Neural cell (in vitro differentiated cells): ENCODE measurements at regions not wholly inside any gene's neighbourhood (a gene's known extent, or its start where the extent isn't known, plus 50 kb on each side); places are given as distances from the start of the nearest gene placed in this dataset.

ENCODE experiments used
- H2AFZ ChIP-seq: fragments of 200-600, 300-800 bp; sonication (generic), shearing (Covaris generic); 2 replicates; pipeline ENCODE4 v1.6.0; 2014; ENCODE audit warnings: low read depth, mild to moderate bottlenecking, antibody characterized with exemption, low read length, moderate library complexity
- H3F3A ChIP-seq: fragments of 200-600 bp; shearing (Covaris generic); 2 replicates; pipeline ENCODE4 v1.6.1; 2016; ENCODE audit warnings: mild to moderate bottlenecking, moderate library complexity, mixed read lengths, antibody characterized with exemption, low read length; ENCODE audit not compliant: insufficient read depth, poor library complexity, severe bottlenecking
- H3K27ac ChIP-seq: fragments of 200-600, 300-800 bp; sonication (generic), shearing (Covaris generic); 2 replicates; pipeline ENCODE4 v1.5.1; 2014; ENCODE audit warnings: mild to moderate bottlenecking, low read length, moderate library complexity
- H3K27me3 ChIP-seq: fragments of 300-800, 200-600 bp; sonication (generic), shearing (Covaris generic); 2 replicates; pipeline ENCODE4 v1.6.0; 2014; ENCODE audit warnings: mild to moderate bottlenecking, low read depth, low read length, moderate library complexity; ENCODE audit not compliant: insufficient read depth
- H3K36me3 ChIP-seq: fragments of 300-800, 200-600 bp; sonication (generic), shearing (Covaris generic); 2 replicates; pipeline ENCODE4 v1.5.1; 2014; ENCODE audit warnings: mild to moderate bottlenecking, antibody characterized with exemption, low read length, moderate library complexity; ENCODE audit not compliant: insufficient read depth
- H3K4me2 ChIP-seq: fragments of 300-800, 200-600 bp; sonication (generic), shearing (Covaris generic); 2 replicates; pipeline ENCODE4 v1.6.0; 2014; ENCODE audit warnings: mild to moderate bottlenecking, low read length
- H3K4me3 ChIP-seq: fragments of 300-800, 200-600 bp; sonication (generic), shearing (Covaris generic); 2 replicates; pipeline ENCODE4 v1.5.1; 2014; ENCODE audit warnings: mild to moderate bottlenecking, low read length, moderate library complexity
- H3K79me2 ChIP-seq: fragments of 200-600 bp; shearing (Covaris generic); replicated peaks from 2 replicates; pipeline ENCODE4 v1.6.0; 2014; ENCODE audit warnings: mild to moderate bottlenecking, low read length, moderate library complexity; ENCODE audit not compliant: insufficient read depth
- H3K9ac ChIP-seq: fragments of 300-800, 200-600 bp; sonication (generic), shearing (Covaris generic); 2 replicates; pipeline ENCODE4 v1.6.1; 2016; ENCODE audit warnings: mild to moderate bottlenecking, low read length, mixed read lengths
- H3K9me2 ChIP-seq: fragments of 200-600 bp; shearing (Covaris generic); 2 replicates; pipeline ENCODE4 v1.6.1; 2016; ENCODE audit warnings: mild to moderate bottlenecking, low read length, mixed read lengths; ENCODE audit not compliant: insufficient read depth
- H3K9me3 ChIP-seq: fragments of 200-600, 300-800 bp; sonication (generic), shearing (Covaris generic); 2 replicates; pipeline ENCODE4 v1.6.1; 2016; ENCODE audit warnings: mild to moderate bottlenecking, mixed run types, low read length, moderate library complexity, mixed read lengths
- H4K20me1 ChIP-seq: fragments of 200-600 bp; shearing (Covaris generic); 2 replicates; pipeline ENCODE4 v1.6.1; 2016; ENCODE audit warnings: mild to moderate bottlenecking, mixed run types; ENCODE audit not compliant: insufficient read depth
- EP300 ChIP-seq: fragments of 450-650 bp; conservative IDR thresholded peaks from 2 replicates; pipeline ENCODE4 v1.6.1; 2014; ENCODE audit warnings: antibody characterized with exemption, mild to moderate bottlenecking, moderate library complexity; ENCODE audit not compliant: poor library complexity, severe bottlenecking
- EZH2 ChIP-seq: fragments of 200-600, 300-800 bp; shearing (Covaris generic), sonication (generic); IDR thresholded peaks from 2 replicates; pipeline ENCODE4 v1.6.1; 2014; ENCODE audit warnings: antibody characterized with exemption, low read length, borderline replicate concordance, mild to moderate bottlenecking; ENCODE audit not compliant: insufficient read depth, poor library complexity, severe bottlenecking
- MXI1 ChIP-seq: fragments of 450-650 bp; conservative IDR thresholded peaks from 2 replicates; pipeline ENCODE4 v1.6.1; 2014; ENCODE audit warnings: antibody characterized with exemption, mild to moderate bottlenecking; ENCODE audit not compliant: poor library complexity, severe bottlenecking
- POLR2AphosphoS5 ChIP-seq: IDR thresholded peaks from 2 replicates; pipeline ENCODE4 v1.6.1; 2012
- RAD21 ChIP-seq: fragments of 450-650 bp; conservative IDR thresholded peaks from 2 replicates; pipeline ENCODE4 v1.6.1; 2014; ENCODE audit warnings: antibody characterized with exemption, mild to moderate bottlenecking, moderate library complexity
- SMC3 ChIP-seq: fragments of 450-650 bp; conservative IDR thresholded peaks from 2 replicates; pipeline ENCODE4 v1.6.1; 2014; ENCODE audit warnings: antibody characterized with exemption, mild to moderate bottlenecking, moderate library complexity; ENCODE audit not compliant: poor library complexity
- TAF1 ChIP-seq: IDR thresholded peaks from 2 replicates; pipeline ENCODE4 v1.6.1; 2012; ENCODE audit warnings: low read depth
- TF ChIP-seq, protein P1 (sequence below): fragments of 450-650 bp; IDR thresholded peaks from 2 replicates; pipeline ENCODE4 v1.5.1; 2014; ENCODE audit warnings: antibody characterized with exemption, mild to moderate bottlenecking, moderate library complexity; ENCODE audit not compliant: poor library complexity, severe bottlenecking
- TF ChIP-seq, protein P2 (sequence below): IDR thresholded peaks from 2 replicates; pipeline ENCODE4 v1.6.1; 2012; ENCODE audit warnings: borderline replicate concordance

DNA sequence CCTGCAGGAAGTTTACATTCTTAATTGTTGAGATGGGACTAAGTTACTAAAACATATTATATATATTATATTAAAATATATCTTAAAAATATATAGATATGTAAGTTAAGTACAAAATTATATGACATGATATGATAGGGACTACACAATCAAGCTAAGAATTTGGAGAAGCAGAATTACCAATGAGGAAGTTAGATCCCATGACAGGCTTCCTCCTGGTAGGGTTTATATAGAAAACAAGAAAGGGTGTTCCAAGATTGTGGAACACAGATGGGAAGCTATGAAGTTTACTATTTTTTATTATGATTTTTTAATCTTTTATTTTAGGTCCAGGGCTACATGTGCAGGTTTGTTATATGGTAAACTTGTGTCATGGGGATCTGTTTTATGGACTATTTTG, 260.8 kb upstream of the ZFHX3 start:
- Histone ChIP-seq H3K4me2 (no peak overlapping the region), H3K9me3 (no peaks in the 10 kb centered on the region), H3K27ac (no peak overlapping the region), H3K4me3 (no peak overlapping the region), H2AFZ (no peak overlapping the region), H4K20me1 (no peaks in the 10 kb centered on the region), H3K27me3 (no peaks in the 10 kb centered on the region), H3K9me2 (no peaks in the 10 kb centered on the region), H3K79me2 (no peaks in the 10 kb centered on the region), H3K9ac (no peak overlapping the region), H3F3A (peaks cover 2% of the 10 kb centered on the region), H3K36me3 (no peaks in the 10 kb centered on the region)
- TF ChIP-seq, protein P1, sequence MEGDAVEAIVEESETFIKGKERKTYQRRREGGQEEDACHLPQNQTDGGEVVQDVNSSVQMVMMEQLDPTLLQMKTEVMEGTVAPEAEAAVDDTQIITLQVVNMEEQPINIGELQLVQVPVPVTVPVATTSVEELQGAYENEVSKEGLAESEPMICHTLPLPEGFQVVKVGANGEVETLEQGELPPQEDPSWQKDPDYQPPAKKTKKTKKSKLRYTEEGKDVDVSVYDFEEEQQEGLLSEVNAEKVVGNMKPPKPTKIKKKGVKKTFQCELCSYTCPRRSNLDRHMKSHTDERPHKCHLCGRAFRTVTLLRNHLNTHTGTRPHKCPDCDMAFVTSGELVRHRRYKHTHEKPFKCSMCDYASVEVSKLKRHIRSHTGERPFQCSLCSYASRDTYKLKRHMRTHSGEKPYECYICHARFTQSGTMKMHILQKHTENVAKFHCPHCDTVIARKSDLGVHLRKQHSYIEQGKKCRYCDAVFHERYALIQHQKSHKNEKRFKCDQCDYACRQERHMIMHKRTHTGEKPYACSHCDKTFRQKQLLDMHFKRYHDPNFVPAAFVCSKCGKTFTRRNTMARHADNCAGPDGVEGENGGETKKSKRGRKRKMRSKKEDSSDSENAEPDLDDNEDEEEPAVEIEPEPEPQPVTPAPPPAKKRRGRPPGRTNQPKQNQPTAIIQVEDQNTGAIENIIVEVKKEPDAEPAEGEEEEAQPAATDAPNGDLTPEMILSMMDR, result no peak
- TF ChIP-seq TAF1 (no peak), POLR2AphosphoS5 (no peak), EZH2 (no peak), RAD21 (no peak), EP300 (no peak), MXI1 (no peak)

DNA sequence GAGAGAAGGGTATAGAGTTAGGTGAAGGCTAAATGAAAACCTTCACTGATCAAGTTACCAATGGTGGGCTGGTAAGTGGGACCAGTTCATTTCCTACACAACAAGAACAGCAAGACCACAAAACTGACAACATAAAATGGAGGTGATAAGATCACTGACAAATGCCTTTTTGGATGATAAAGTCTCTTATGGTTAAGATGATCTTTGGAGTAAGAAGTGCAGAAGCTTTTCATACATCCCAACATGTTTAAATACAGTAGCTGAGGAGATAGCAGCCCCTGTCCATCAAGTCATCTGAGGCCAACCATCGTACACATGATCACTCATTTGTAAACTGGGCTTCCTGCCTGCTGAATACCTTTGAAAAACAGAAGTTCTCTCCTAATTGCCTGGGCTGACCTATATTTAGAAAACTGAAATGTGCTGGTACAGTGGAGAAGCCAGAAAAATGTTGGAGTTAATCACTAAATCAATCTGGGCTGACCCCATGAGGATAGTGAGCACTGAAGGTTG, 259.0 kb upstream of the ZFHX3 start:
- H3K4me2 ChIP-seq, result no peak overlapping the region
- no peak overlapping the region for H3K27ac ChIP-seq
- no peaks in the 10 kb centered on the region for H3K79me2 ChIP-seq
- TF ChIP-seq SMC3, result no peak
- TF ChIP-seq EP300, result no peak
- TF ChIP-seq, protein P1, result no peak
- TF ChIP-seq EZH2, result no peak
- no peak for TF ChIP-seq RAD21
- TF ChIP-seq TAF1, result no peak
- TF ChIP-seq POLR2AphosphoS5, result no peak
- TF ChIP-seq, protein P2, sequence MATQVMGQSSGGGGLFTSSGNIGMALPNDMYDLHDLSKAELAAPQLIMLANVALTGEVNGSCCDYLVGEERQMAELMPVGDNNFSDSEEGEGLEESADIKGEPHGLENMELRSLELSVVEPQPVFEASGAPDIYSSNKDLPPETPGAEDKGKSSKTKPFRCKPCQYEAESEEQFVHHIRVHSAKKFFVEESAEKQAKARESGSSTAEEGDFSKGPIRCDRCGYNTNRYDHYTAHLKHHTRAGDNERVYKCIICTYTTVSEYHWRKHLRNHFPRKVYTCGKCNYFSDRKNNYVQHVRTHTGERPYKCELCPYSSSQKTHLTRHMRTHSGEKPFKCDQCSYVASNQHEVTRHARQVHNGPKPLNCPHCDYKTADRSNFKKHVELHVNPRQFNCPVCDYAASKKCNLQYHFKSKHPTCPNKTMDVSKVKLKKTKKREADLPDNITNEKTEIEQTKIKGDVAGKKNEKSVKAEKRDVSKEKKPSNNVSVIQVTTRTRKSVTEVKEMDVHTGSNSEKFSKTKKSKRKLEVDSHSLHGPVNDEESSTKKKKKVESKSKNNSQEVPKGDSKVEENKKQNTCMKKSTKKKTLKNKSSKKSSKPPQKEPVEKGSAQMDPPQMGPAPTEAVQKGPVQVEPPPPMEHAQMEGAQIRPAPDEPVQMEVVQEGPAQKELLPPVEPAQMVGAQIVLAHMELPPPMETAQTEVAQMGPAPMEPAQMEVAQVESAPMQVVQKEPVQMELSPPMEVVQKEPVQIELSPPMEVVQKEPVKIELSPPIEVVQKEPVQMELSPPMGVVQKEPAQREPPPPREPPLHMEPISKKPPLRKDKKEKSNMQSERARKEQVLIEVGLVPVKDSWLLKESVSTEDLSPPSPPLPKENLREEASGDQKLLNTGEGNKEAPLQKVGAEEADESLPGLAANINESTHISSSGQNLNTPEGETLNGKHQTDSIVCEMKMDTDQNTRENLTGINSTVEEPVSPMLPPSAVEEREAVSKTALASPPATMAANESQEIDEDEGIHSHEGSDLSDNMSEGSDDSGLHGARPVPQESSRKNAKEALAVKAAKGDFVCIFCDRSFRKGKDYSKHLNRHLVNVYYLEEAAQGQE, result no peak
- TF ChIP-seq MXI1, result no peak
- H3F3A ChIP-seq, result peaks cover 2% of the 10 kb centered on the region
- H3K4me3 ChIP-seq, result no peak overlapping the region
- no peaks in the 10 kb centered on the region for H3K27me3 ChIP-seq
- H3K9ac ChIP-seq, result no peak overlapping the region
- H3K9me3 ChIP-seq, result no peaks in the 10 kb centered on the region
- H3K36me3 ChIP-seq, result no peaks in the 10 kb centered on the region
- H4K20me1 ChIP-seq, result no peaks in the 10 kb centered on the region
- no peak overlapping the region for H2AFZ ChIP-seq
- H3K9me2 ChIP-seq, result no peaks in the 10 kb centered on the region
